Tibial artery (tissue), 4 donors: ENCODE measurements at regions not wholly inside any gene's neighbourhood (a gene's known extent, or its start where the extent isn't known, plus 50 kb on each side); places are given as distances from the start of the nearest gene placed in this dataset.
A peak's percentile ranks its signal among the peaks of the same experiment; 100 is the strongest.

Source experiments
- DNase-seq, 2 donors: peaks; one replicate each; pipeline ENCODE4 v3.0.0-alpha.2; 2019
- H3K27ac ChIP-seq, 2 donors: fragments of 200-600 bp; sonication (generic) in 1 of 2; 1 replicate in 1 of 2; 2 replicates in 1 of 2; pipeline ENCODE4 v1.5.1; 2018 to 2019; ENCODE audit warnings: mild to moderate bottlenecking in 1 of 2
- H3K27me3 ChIP-seq, 2 donors: fragments of 200-600 bp; sonication (generic) in 1 of 2; one replicate each; pipeline versions ENCODE4 v1.5.1 to v1.6.0; 2016 to 2019
- H3K36me3 ChIP-seq, 3 donors: fragments of 200-600 bp; sonication (generic) in 2 of 3; one replicate each; pipeline ENCODE4 v1.5.1; 2016 to 2019; ENCODE audit warnings: mild to moderate bottlenecking in 2 of 3
- H3K4me1 ChIP-seq, 4 donors: fragments of 200-600 bp; sonication (generic) in 2 of 4; 1 replicate in 3 of 4; 2 replicates in 1 of 4; pipeline ENCODE4 v1.5.1; 2016 to 2019
- H3K4me3 ChIP-seq, 2 donors: fragments of 200-600 bp; sonication (generic) in 1 of 2; 1 replicate in 1 of 2; 2 replicates in 1 of 2; pipeline ENCODE4 v1.5.1; 2018 to 2019; ENCODE audit warnings: mild to moderate bottlenecking in 2 of 2
- H3K9me3 ChIP-seq, 3 donors: fragments of 200-600 bp; sonication (generic) in 1 of 3; one replicate each; pipeline ENCODE4 v1.5.1; 2016 to 2019
- intact Hi-C: fragments of 100-400 bp; cut with DNase I; formaldehyde crosslinking; loops from one replicate; pipeline ENCODE4 v1.15.0; 2023; ENCODE audit warnings: low total_unique reads
- TF ChIP-seq, protein P1 (sequence below), 2 experiments: fragments of 200-600 bp in 1 of 2; fragments of 450-650 bp in 1 of 2; IDR thresholded peaks; one replicate each; pipeline ENCODE4 v1.5.1; 2017 to 2019; ENCODE audit warnings: antibody characterized with exemption in 2 of 2, mild to moderate bottlenecking in 1 of 2, moderate library complexity in 1 of 2

DNA sequence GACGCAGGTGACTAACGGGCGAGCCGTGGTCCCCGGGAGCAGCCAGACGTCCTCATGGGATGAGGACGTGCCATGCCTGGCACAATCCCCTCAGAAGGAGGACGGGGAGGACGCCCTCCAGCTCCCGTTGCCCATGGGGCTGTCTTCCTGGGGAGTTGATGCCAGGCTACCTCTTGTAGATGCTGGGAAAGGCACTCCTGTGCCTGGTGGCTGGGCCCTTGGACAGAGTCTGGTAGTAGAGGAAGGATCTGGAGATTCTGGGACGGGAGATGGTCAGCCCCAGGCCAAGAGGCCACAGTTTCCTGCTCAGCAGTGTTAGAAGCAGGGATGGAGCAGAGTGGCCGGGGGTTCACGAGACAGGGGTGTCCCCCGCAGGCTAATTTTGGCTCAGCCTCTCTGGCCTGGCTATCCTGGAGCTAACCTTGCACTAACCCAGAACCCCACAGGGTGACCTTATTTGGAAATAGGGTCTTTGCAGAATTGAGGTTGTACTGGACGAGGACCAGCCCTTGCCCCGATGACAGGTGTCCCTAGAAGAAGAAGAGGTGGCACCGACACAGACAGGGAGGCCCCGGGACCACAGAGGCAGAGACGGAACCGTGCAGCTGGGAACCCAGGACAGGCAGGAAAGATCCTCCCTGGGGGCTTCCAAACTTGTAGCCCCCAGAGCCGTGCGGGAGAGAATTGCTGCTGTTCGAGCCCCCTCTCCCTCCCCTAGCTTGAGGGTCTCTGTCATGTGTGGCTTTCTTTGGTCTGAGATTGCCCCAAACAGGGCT lies 50.1 kb upstream of the ADRA2C start:
- intact Hi-C loops: no loop called here
- Histone ChIP-seq H3K4me3 (no peak overlapping the region), H3K27me3 (no peaks in the 10 kb centered on the region), H3K4me1 (peaks cover 0 to 14% (median 4%) of the 10 kb centered on the region in 4 donors), H3K36me3 (no peaks in the 10 kb centered on the region), H3K9me3 (peaks cover 0 to 9% (median 8%) of the 10 kb centered on the region in 3 donors), H3K27ac (no peak overlapping the region)
- TF ChIP-seq, protein P1, sequence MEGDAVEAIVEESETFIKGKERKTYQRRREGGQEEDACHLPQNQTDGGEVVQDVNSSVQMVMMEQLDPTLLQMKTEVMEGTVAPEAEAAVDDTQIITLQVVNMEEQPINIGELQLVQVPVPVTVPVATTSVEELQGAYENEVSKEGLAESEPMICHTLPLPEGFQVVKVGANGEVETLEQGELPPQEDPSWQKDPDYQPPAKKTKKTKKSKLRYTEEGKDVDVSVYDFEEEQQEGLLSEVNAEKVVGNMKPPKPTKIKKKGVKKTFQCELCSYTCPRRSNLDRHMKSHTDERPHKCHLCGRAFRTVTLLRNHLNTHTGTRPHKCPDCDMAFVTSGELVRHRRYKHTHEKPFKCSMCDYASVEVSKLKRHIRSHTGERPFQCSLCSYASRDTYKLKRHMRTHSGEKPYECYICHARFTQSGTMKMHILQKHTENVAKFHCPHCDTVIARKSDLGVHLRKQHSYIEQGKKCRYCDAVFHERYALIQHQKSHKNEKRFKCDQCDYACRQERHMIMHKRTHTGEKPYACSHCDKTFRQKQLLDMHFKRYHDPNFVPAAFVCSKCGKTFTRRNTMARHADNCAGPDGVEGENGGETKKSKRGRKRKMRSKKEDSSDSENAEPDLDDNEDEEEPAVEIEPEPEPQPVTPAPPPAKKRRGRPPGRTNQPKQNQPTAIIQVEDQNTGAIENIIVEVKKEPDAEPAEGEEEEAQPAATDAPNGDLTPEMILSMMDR (IDR thresholded peaks at IDR 0.05): no peak
- peak in 1 of 2 donors; percentile 54 for DNase-seq

DNA sequence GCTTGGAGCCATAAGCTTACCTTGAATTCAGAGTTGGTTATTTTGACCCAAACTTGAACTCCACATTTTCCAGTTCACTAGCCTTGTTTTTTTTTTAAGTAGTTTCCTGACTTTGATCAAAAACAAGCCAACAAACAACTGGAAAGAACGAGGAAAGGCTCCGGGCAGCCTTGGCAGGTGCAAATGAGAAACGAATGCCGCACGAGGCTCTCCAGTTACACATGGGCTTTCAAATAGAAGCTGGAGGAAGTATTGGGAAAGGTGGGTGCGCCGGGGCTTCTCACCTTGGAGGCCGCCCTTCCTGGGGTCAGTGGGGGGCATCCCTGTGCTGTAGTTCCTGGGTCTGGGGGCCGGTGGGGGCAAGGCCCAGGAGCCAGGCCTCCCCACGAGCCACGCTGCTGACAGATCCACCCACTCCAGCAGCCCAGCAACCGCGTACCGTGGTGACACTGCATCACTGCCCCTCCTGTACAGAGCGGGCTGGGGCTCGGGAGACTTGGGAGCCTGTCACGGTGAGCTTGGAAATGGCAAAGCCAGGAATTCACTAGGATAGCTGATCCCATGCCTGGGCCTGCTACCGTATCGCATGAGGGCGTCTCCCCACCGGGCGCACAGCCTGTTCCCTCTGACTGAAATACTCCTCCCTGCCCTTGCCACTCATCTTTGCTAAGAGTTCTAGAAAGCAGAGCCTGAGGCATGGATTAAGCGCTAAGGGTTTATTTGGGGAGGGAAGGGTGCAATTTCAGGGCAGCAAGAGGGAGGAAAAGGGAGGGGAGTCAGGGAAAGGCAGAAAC lies 50.9 kb upstream of the ADRA2C start:
- Histone ChIP-seq H3K9me3 (peaks cover 0 to 9% (median 8%) of the 10 kb centered on the region in 3 donors), H3K4me3 (no peak overlapping the region), H3K27me3 (no peaks in the 10 kb centered on the region), H3K4me1 (peaks cover 0 to 14% (median 6%) of the 10 kb centered on the region in 4 donors), H3K36me3 (no peaks in the 10 kb centered on the region), H3K27ac (no peak overlapping the region)
- peak in 1 of 2 donors; percentile 63 for DNase-seq
- TF ChIP-seq, protein P1 (IDR thresholded peaks at IDR 0.05): no peak
- intact Hi-C loops: no loop called here

DNA sequence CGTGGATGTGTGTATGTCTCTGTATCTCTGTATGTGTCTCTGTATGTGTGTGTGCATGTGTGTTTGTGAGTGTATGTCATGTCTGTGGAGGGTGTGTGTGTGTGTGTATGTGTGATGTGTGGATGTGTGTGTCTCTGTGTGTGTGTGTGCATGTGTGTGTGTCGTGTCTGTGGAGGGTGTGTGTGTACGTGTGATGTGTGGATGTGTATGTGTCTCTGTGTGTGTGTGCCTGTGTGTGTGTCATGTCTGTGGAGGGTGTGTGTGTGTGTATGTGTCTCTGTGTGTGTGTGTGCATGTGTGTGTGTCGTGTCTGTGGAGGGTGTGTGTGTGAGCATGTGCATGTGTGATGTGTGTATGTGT lies 51.6 kb upstream of the ADRA2C start:
- Histone ChIP-seq H3K27me3 (no peaks in the 10 kb centered on the region), H3K9me3 (peaks cover 0 to 9% (median 8%) of the 10 kb centered on the region in 3 donors), H3K27ac (no peak overlapping the region), H3K4me3 (no peak overlapping the region), H3K36me3 (no peaks in the 10 kb centered on the region), H3K4me1 (peaks cover 0 to 17% (median 13%) of the 10 kb centered on the region in 4 donors)
- intact Hi-C loops: no loop called here
- DNase-seq: no peak
- TF ChIP-seq, protein P1 (IDR thresholded peaks at IDR 0.05): no peak

DNA sequence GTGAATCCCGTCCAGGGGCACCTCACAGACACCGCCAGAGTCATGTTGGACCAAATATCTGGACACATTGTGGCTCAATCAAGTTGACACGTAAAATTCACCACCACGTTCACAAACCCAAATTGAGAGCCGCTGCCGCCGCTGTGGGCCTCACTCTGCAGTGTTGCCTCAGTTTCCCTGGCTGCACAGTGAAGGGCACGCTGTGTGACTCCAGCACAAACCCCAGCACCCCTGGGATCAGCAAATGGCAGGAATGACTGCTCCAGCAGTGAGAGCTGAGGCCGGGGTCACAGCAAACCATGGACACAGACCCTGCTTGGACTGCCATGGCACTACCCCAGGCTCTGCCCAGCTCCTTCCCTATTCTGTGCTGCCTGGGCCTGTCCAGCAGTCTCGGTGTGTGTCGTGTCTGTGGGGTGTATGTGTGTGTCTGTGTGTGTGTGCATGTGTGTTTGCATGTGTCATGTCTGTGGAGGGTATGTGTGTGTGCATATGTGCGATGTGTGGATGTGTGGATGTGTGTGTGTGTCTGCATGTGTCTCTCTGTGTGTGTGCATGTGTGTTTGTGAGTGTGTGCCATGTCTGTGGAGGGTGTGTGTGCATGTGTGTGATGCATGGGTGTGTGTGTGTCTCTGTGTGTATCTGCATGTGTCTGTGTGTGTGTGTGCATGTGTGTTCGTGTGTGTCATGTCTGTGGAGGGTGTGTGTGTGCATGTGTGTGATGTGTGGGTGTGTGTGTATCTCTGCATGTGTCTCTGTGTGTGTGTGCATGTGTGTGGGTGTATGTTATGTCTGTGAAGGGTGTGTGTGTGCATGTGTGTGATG lies 52.2 kb upstream of the ADRA2C start:
- intact Hi-C loops: no loop called here
- TF ChIP-seq, protein P1 (IDR thresholded peaks at IDR 0.05): no peak

DNA sequence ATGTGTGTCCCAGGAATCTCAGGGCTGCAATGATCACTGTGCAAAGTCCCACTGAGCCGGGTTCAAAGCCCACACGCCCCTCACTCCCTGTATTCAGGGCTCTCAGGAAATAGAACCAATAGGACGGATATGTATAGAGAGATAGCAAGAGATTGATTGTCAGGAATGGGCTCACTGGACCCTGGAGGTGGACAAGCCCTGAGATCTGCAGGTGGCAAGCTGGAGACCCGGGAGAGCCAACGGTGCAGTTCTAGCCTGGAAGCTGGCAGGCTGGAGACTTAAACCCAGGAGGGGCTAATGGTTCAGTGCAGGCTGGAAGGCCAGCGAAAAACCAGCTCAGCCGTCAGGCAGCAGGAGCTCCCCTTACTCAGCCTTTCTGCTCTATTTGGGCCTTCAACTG lies 52.8 kb upstream of the ADRA2C start:
- no peak overlapping the region for H3K27ac ChIP-seq

More for the DNA sequence above, 52.2 kb upstream of the ADRA2C start:
- Histone ChIP-seq H3K27me3 (no peaks in the 10 kb centered on the region), H3K4me3 (no peak overlapping the region), H3K9me3 (peaks cover 0 to 9% (median 8%) of the 10 kb centered on the region in 3 donors), H3K27ac (no peak overlapping the region), H3K36me3 (no peaks in the 10 kb centered on the region), H3K4me1 (peaks cover 0 to 23% (median 16%) of the 10 kb centered on the region in 4 donors)
- peak in 1 of 2 donors; percentile 55 for DNase-seq

More for the DNA sequence above, 52.8 kb upstream of the ADRA2C start:
- intact Hi-C loops: no loop called here
- no peaks in the 10 kb centered on the region for H3K36me3 ChIP-seq
- H3K9me3 ChIP-seq: peaks cover 0 to 4% (median 4%) of the 10 kb centered on the region in 3 donors
- H3K4me3 ChIP-seq: no peak overlapping the region
- peaks cover 0 to 30% (median 21%) of the 10 kb centered on the region in 4 donors for H3K4me1 ChIP-seq
- H3K27me3 ChIP-seq: no peaks in the 10 kb centered on the region
- TF ChIP-seq, protein P1 (IDR thresholded peaks at IDR 0.05): no peak
- DNase-seq: peak in 1 of 2 donors; percentile 57
